LHCN-M2 (cell line): ENCODE measurements at regions not wholly inside any gene's neighbourhood (a gene's known extent, or its start where the extent isn't known, plus 50 kb on each side); places are given as distances from the start of the nearest gene placed in this dataset.

Source experiments
- DNase-seq: peaks from one replicate; pipeline ENCODE4 v3.0.0-alpha.2; 2012; ENCODE audit warnings: low read depth

DNA sequence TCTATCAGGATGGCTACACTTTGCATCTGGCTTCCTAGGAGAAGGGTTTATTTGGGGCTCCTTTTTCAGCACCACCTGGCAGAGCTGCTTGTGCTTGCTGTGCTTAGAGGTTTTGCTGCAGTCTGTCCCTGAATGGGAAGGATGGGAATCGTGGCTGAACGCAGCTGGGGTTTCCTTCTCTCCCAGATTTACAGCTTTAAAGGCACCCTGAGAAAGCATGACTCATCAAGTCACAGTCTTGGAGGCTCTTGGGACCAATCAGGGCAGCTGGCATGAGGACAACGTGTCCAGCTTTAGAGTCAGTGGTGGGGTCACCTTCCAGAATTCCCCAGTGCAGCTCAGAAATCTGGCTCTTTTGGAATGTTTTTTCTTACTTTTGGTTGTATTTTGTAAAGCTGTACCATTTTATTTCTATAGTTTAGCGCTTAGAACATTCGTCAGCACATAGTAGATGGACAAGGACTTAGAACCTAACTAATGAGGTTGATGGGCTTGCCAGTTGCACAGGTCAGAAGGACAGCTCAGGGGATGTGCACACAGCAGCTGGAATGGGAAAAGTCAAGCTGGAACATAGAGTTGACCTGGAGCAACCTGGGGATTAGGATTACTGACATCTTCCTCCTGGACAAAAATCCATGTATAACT is 222.6 kb downstream of the PRDM2 start:
- no peak for DNase-seq

DNA sequence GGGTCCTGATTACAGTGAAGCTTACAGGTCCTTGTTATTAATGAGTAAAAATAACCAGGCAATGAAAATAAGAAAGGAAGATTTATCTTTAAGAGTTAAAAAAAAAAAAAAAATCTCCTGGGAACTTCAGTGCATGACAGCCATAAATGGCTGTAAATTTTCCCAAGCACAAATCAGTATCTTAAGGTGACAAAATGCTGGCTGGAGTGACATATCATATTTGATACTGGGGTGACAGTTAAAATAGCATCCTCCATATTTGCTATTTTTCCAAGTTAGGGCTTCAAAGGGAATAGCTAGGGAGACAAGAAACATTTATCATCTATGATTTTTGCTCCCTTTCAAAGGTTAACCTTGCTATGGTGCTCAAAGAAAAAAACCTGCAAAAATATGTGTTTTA is 226.6 kb downstream of the PRDM2 start:
- DNase-seq: no peak

DNA sequence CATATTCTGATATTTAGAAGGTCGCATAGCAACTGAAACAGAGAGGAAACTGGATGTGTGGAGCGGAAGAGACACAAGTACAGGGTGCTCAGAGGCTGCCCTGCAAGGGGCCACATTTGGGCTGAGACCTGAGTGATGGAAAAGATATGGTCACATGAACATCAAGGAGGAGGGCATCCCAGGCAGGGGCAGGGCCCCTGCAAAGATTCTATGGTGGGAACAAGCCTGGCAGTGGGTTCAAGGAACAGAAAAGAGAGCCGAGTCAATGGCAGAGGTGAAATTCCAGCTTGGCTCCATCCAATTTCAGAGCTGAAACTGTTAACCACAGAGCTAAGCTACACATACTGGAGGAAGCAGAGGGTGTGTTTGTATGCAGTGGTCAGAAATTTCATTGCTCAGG is 227.7 kb downstream of the PRDM2 start:
- DNase-seq: no peak

DNA sequence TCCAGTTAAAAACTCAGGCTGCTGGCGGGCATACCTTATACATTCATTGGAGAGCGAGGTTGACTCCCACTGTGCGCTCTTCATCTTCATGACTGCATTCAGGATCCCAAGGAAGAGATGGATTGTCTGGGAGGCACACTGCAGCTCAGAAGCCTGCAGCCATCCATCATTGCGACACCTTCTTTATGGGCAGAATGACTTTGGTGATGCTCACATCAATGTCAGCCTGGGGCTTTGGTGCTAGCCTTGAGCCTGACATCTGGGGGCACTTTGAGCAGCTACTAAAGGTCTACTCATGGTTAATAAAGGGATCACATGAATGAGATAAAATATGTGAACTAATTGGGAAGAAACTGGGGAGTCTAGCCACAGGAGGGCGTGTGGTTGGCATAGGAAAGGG is 229.3 kb downstream of the PRDM2 start:
- no peak for DNase-seq

DNA sequence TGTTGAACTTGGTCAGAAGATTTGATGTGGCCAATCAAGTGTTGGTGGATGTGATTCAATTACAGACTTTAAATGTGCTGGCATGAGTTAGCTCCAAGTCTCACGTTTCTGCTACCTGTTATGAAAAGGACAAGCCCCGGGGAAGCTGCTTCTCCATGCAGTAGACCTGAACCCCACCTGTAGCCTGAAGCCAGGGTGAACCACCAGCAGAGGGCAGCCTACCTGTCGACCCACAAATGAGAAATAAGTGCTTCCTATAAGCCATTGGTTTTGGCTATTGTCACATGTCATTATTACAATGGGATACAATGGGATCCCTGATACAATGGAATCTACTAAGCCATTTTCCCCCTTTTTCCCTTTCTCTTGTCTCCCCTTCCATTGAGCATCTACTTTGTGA is 230.2 kb downstream of the PRDM2 start:
- no peak for DNase-seq

DNA sequence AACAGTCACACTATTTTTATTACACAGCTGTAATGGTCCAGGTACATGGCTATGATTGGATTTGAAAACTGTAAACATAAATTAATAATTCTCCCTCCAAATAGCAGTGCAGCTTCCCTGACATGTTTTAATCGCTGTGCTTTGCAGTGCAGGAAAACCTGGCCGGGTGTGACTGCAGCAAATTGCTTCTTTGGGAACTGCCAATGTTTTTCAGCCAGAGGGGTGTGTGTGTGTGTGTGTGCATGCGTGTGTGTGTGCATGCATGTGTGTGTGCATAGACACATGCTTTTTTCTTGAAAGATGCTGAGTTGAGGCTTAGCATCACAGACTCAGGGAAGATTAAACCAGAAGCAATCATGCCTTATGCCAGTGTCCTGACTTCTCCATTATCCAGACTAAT is 231.2 kb downstream of the PRDM2 start:
- DNase-seq: no peak

DNA sequence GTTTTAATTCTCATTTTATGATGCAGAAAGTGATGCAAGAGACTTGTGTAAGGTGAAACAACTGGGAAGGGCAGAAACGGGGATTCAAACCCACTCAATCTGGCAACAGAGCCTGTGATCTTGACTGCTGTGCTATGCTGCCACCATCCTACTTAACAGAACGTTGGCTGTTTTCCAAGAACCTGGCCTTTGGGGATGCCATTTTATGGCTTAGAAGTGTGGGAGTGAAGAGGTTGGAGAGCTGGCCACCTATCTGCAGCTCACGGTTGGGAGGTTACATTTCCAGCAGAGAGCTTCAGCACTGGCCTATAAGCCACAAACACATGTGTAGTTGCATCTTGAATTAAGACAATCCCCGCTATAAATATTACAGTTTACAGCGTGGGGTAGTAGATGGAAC is 235.3 kb downstream of the PRDM2 start:
- DNase-seq: no peak

DNA sequence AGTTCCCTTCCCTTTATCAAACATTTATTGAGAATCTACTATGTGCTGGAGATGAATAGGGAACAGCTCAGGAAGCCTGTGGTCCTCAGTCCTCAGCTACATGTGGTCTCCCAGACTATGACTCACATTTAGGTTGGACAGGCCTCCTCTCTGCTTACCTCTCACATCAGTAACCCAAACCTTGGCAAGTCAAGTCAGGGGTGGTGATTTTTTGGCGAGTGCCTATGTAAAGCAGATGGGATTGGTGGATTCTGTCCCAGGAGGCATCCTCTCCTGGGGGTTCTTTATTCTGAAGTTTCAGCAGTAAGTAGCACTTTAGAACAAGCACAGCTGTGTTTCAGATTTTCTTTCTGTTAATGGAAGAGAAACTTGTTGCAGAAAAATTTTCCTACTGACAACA is 241.3 kb downstream of the PRDM2 start:
- no peak for DNase-seq

DNA sequence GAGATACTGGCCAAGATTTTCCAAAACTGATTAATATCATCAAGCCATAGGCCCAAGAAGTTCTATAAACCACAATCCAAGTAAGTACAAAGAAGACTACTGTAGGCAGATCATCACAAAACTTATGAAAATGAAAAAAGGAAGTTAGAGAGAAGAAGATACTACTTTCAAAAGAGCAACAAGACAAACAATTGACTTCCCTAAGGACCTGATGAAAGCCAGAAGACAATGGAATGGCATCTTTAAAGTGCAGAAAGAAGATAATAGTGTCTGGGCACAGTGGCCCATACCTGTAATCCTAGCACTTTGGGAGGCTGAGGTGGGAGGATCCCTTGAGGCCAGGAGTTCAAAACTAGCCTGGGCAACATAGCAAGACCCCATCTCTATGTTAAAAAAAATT is 243.1 kb downstream of the PRDM2 start:
- DNase-seq: no peak

DNA sequence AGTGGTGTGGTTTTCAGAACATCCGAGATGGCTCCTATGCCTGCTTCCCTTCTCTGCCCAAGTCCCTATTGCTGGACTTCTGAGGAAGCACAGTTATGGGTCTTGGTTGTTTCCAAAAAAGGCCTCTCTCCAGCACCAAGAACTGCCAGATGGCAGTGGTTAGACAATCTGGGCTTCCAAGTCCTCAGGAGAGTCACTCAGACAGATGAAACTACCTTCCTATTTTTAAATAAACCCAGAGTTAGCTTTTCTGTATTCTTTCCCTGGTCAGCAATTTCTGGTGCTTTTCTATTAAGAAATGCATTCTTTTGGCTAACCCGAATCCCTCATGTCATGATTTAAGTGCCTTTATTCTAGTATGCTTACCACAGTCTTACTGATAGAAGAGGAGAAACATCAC is 245.9 kb downstream of the PRDM2 start:
- no peak for DNase-seq

DNA sequence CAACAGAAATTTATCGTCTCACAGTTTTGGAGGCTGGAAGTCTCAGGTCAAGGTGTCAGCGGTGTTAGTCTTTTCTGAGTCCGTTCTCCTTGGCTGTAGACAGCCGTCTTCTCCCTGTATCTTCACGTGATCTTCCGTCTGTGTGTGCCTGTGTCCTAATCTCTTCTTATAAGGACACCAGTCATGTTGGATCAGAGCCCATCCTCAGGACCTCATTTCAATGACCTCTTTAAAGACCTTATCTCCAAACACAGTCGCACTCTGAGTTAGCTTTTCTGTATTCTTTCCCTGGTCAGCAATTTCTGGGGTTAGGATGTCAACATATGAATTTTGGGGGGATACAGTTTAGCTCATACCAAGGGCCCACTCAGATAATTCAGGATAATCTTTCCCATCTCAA is 247.7 kb downstream of the PRDM2 start:
- no peak for DNase-seq

DNA sequence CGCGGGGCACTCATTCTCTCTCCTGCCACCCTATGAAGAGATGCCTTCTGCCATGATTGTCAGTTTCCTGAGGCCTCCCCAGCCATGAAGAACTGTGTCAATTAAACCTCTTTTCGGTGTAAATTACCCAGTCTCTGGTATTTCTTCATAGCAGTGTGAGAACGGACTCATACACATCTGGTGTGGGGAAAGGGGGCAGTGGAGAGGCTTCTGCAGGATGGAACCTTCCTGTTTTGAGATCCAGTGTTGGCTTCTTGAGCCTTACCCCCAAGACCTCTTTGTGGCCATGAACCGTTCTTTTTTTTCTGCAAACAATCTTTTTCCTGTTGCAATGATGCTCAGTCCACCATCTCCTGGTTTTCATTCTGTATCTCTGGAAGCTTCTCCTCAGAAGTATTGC is 248.4 kb downstream of the PRDM2 start:
- no peak for DNase-seq

DNA sequence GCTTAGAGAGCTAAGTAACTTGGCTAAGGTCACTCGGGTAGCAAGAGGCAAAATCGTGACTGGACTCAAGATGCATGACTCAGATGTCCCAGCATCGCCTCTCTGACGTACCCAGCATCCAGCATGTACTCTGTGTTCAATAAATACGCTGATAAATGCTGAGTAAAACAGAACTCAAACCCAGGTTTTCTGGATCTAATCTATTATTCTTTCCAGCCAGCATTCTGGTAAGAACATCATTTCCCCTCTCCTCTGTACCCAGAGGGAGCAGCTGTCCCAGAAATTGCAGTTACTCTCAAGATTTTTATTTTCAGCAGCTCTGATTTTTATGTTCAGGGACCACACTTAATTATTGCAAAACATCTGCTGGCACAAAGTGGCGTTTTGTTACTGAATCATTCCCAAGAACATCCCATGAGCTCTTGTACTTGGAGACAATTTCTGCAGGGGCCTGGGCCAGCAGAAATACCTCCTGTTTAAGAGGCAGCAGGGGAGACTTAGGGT is 249.0 kb downstream of the PRDM2 start:
- DNase-seq: peak; percentile 1

DNA sequence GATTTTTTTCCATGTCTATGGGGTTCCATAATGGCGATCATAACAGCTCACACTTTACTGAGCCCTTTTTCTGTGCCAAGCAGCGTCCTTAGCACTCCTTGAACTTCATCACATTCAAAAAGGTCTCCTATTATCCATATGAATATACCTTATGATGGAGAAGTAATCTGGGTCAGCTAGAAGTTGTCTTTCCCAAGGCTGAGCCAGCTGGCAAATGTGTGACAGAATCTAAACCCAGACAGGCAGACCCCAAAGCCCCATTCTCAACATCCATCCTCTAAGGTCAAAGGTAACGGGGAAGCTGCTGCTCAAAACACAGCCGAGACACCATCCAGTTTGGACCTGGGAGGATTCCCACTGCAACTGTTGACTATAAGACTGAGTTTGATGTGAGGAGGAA is 249.6 kb downstream of the PRDM2 start:
- DNase-seq: no peak

DNA sequence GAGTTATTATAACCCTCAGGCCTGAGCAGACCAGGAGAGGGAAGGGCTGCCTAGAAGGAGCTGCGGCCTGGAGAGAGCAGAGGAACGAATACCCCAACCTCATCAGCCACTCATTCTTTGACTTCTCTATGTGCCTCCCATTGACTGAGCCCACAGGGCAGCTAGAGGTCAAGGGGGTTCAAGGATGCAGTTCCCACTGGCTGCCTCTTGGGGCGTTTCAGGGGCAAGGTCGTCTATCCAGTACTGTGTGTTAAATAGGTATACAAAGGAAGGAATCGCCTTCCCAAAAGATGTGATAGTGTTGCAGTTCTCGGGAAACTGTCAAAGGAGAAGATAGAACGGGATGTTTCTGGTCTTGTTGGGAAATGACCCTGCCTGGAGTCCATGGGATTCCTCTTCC is 250.6 kb downstream of the PRDM2 start:
- DNase-seq: no peak

DNA sequence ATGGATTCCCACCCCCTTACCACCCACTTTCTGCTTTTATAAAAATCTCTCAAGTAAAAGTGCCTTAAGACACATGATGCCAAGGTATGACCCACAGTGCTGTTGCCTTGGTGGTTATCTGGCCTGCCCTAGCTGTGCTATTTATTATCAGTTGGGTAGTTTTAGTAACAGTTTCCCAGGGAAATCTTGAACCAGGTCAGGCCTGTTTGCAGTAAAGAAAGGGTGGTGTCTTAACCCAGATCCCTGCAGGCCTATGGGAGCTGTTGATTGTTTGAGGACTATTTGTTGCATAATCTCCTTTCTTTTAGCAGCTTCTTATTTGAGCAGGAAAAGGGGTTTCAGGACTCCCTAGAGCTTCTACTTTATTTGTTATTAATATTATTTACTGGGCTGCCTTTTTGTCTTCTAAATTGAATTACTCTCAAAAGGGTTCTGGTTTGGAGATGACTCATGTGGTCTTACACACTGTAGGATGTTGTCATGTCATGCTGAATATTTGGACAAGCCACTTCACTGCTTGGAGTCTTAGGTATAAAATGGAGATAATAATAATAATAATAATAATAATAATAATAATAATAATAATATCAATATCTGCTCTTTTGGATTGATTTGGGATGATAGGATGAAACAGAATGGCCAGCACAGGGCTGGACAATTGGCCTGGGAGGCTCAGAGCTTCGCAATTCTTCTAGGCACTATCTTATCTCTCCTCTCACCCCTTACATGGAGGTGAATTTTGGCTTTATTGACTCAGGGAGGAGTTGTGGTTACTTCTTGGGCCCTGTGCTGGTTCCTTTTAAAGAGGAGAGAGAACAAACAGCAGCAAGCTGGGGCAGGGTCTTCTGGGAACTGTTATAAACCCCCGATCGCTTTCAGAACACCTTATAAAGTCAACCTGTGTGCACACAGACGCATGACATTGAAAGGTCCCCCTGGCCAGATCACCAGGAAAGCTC is 252.1 kb downstream of the PRDM2 start:
- DNase-seq: no peak

DNA sequence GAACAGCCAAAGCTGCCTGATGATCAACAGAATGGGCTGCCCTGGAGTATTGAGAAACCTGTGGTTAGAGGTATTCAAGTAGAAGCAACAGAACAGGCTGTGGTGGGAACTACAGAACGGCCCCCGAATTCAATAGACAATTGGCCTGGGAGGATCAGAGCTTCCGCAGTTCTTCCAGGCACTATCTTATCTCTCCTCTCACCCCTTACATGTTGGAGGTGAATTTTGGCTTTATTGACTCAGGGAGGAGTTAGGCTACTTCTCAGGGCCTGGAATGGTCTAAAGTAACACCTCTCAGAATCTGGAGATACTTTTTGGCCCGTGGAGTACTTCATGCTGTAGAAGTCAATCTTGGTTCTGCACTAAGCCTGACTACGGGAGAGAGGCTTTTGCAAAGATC is 253.0 kb downstream of the PRDM2 start:
- DNase-seq: no peak

DNA sequence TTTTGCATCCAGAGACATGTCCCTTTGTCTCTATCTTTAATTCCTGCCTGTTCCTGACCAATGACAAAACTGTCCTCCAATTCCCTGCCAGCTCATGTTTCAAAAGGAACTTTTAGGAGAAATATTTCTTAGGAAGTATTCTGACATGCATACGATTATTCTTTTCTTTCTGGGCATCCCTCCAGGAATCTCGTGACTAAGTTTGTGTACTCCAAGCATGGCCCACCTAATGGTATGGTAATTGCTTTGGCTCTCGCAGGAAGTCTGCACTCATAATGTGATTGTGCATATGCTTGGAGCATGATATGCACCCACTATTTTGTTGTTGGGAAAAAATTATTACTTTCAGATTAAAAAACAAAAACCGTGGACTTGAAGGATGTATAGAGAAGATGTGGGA is 256.4 kb downstream of the PRDM2 start:
- no peak for DNase-seq

DNA sequence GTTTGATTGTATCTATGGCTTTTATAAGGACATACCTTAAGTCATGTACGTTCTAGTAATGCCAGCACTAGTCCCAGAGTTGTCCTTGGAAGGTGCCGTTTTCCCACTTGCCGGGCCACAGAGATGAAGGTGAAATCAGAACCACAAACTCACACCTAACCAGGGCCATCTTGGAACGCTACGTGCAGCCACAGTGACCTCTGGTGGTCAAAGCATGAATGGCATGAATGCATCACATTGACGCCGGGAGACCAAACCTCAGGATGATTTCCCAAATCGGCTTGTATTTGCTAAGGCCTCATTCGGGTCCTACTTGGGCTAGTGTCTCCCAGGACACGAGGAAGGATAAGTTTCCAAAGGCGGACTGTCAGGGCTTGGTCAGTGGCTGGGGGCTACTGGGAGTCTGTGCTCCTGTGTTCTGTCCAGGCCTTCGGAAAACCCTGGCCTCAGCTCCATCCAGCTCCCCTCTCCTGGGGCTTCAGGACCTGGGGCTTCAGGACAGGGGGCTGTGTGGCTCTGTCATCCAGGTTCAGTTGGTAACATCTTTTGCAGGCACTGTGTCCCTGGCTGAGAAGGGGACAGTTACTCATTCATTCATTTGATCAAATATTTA is 260.5 kb downstream of the PRDM2 start:
- DNase-seq: peak; percentile 32

DNA sequence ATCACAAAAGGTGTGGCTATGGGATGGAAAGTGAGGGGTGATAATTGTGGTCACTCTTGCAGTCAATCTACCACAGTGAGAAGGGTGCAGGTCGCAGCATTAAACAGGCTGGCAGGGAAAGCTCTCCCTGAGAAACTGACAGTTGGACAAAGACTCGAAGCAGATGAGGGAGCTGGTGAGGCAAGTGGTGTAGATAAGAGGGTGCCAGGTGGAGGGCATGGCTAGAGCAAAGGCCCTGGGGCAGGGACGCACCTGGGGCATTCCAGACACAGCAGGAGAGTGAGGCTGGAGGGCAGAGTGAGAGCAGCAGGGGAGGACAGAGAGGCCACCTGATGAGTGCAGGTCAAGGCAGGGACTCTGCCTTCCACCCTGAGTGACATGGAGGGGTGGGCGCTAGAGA is 264.8 kb downstream of the PRDM2 start:
- no peak for DNase-seq

DNA sequence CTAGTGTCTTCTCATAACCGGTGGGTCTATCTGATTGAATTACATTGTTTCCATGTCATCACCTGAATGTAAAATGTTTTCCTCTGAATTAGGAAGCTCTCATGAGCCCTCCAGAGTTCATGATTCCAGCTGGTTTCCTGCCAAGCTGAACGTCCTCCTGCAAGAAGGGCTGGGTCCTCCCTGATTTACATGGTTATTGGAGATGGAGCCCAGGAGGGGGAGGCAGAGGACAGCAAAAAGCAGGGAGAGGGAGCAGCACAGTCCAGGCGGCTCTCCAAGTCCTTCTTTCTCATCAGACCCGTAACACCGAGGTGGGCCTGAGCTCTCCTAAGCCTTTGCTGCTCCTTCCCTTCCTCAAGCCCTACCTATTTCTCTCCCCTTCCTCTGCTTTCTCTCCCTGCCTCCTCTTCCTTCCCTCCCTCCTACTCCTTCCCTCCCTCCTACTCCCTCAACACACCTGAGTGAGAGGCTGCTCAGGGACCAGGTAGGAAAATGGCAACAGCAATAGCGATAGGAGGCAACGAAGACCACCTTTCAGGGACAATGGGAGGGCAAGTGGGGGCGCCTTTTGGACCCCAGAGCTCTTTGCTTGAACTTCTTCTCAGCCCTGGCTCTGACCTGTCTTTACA is 265.9 kb downstream of the PRDM2 start:
- DNase-seq: peak; percentile 7

DNA sequence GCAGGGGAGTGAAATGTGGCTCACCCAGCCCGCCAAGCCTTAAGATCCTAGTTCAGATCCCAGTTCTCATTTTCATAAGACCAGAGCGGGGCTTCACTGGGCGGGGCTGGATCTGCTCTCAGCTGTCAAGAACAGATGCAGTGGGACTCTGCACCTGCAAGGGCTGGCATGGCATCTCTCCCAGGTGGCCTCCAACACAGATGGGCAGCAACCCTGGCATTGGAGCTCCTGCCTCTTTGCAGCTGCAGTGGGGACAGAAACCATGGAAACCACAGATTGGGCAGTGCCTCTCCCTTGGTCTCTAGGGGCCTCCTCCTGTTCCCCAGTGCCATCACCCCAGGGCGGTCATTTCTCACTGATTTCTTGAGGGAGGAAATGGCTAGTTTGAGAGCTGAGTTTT is 267.7 kb downstream of the PRDM2 start:
- DNase-seq: no peak
